ES-I3 (cell line): ENCODE measurements at regions not wholly inside any gene's neighbourhood (a gene's known extent, or its start where the extent isn't known, plus 50 kb on each side); places are given as distances from the start of the nearest gene placed in this dataset.

Experiments used
- H3K36me3 ChIP-seq: 2 replicates; pipeline ENCODE4 v1.6.1; 2013; ENCODE audit warnings: mild to moderate bottlenecking, low read length, control low read depth, moderate library complexity; ENCODE audit not compliant: insufficient read depth
- H3K4me1 ChIP-seq: 2 replicates; pipeline ENCODE4 v1.6.1; 2013; ENCODE audit warnings: mild to moderate bottlenecking, control low read depth, low read length; ENCODE audit not compliant: insufficient read depth
- H3K9ac ChIP-seq: 2 replicates; pipeline ENCODE4 v1.6.1; 2013; ENCODE audit warnings: low read depth, mild to moderate bottlenecking, low read length, moderate library complexity
- H3K9me3 ChIP-seq: 2 replicates; pipeline ENCODE4 v1.6.1; 2013; ENCODE audit warnings: mild to moderate bottlenecking, low read length, moderate library complexity; ENCODE audit not compliant: control insufficient read depth, insufficient read depth

GRCh38 chr10:108095932-108096925, 931.7 kb upstream of the SORCS1 start:
- no peaks in the 10 kb centered on the region for H3K36me3 ChIP-seq
- H3K9me3 ChIP-seq: no peaks in the 10 kb centered on the region
- H3K4me1 ChIP-seq: no peaks in the 10 kb centered on the region
- no peak overlapping the region for H3K9ac ChIP-seq

DNA sequence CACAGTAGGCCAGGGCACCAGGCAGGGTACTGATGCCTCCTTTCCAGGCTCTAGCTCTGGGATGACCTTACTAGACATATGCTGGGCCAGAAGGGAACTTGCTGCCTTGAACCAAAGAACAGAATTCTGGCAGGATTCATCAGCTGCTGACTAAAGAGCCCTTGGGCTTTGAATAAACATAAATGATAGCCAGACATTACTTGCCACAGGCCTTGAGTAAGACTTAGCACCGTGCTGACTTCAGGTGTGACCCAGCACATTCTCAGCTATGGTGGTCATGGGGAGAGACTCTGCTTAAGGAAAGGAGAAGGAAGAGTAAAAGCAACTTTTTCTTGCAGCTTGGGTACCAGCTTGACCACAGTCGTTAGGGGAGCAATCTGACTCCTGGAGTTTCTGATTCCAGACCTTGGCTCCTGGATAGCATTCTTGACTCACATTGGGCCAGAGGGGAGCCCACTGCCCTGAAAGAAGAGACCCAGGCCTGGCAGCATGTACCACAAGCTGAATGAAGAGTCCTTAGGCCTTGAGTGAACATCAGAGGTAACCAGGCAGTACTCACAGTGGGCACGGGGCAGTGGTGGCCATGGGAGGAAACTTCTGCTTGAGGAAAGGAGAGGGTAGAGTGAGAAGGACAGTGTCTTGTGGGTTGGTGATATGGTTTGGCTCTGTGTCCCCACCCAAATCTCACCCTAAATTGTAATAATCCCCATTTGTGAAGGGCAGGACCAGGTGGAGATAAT, 926.1 kb upstream of the SORCS1 start:
- Histone ChIP-seq H3K36me3 (no peaks in the 10 kb centered on the region), H3K4me1 (no peaks in the 10 kb centered on the region), H3K9ac (no peak overlapping the region), H3K9me3 (no peaks in the 10 kb centered on the region)

GRCh38 chr10:108086502-108086901, 922.0 kb upstream of the SORCS1 start:
- H3K9me3 ChIP-seq: no peaks in the 10 kb centered on the region
- H3K36me3 ChIP-seq: no peaks in the 10 kb centered on the region
- H3K4me1 ChIP-seq: no peaks in the 10 kb centered on the region; the same call in 1 of the 2 replicates

GRCh38 chr10:108082596-108082995, 918.1 kb upstream of the SORCS1 start:
- Histone ChIP-seq H3K9ac (no peak overlapping the region), H3K4me1 (no peaks in the 10 kb centered on the region; the same call in 1 of the 2 replicates), H3K9me3 (no peaks in the 10 kb centered on the region), H3K36me3 (no peaks in the 10 kb centered on the region)

More at GRCh38 chr10:108086502-108086901, 922.0 kb upstream of the SORCS1 start:
- H3K9ac ChIP-seq: no peak overlapping the region

- no peaks in the 10 kb centered on the region for H3K36me3 ChIP-seq
- H3K9me3 ChIP-seq: no peaks in the 10 kb centered on the region
- H3K9ac ChIP-seq: no peak overlapping the region
- H3K4me1 ChIP-seq: no peaks in the 10 kb centered on the region
Measured at GRCh38 chr10:108078263-108078662, 913.8 kb upstream of the SORCS1 start.

GRCh38 chr10:108072466-108072865, 908.0 kb upstream of the SORCS1 start:
- Histone ChIP-seq H3K36me3 (no peaks in the 10 kb centered on the region), H3K9ac (no peak overlapping the region), H3K4me1 (no peaks in the 10 kb centered on the region), H3K9me3 (no peaks in the 10 kb centered on the region; the same call in 1 of the 2 replicates)

DNA sequence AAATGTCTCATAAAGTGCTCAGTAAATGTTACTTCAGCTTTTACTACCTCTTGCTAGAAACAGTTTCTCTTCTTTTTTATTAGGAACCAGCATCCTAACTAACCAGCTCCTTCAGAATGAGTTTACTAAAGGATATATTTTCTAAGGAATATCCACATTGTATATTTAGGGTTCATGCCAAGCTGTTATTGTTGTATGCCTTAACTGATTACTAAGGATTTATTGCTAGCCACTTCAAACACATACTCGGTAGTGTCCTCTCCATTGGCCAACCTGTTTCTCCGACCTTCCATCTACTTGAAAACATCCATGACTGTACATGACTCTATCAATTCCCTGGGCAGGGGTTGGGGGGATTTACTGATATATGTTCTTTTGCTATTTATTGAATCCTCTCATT, 906.3 kb upstream of the SORCS1 start:
- no peak overlapping the region for H3K9ac ChIP-seq
- no peaks in the 10 kb centered on the region for H3K4me1 ChIP-seq
- H3K36me3 ChIP-seq: no peaks in the 10 kb centered on the region
- no peaks in the 10 kb centered on the region; the same call in 1 of the 2 replicates for H3K9me3 ChIP-seq

DNA sequence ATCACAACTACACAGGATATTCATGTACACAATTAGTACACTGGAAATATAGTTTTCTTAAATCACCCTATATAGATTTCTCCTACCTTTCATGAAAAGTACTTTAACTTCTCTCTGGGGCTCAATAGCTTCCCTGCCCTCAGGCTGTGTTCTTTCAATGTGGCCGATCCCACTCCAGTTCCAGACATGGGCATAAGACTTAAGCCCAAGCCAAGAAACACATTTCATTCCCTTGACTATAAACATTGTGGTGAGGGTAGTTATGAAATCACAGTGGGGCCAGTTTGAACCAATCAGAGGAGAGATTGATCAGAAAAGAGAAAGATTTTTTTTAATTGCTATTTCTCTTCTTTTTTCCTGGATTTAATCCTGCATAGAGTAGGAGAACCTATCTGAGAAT, 904.6 kb upstream of the SORCS1 start:
- Histone ChIP-seq H3K9me3 (no peaks in the 10 kb centered on the region; the same call in 1 of the 2 replicates), H3K36me3 (no peaks in the 10 kb centered on the region)

GRCh38 chr10:108064746-108065260, 900.3 kb upstream of the SORCS1 start:
- no peaks in the 10 kb centered on the region for H3K36me3 ChIP-seq
- H3K4me1 ChIP-seq: peaks cover 6% of the 10 kb centered on the region; the same call in 1 of the 2 replicates
- no peak overlapping the region for H3K9ac ChIP-seq
- H3K9me3 ChIP-seq: no peaks in the 10 kb centered on the region; the same call in 1 of the 2 replicates

More for the DNA sequence above, 904.6 kb upstream of the SORCS1 start:
- H3K4me1 ChIP-seq: no peaks in the 10 kb centered on the region
- no peak overlapping the region for H3K9ac ChIP-seq

- H3K9ac ChIP-seq: no peak overlapping the region
- no peaks in the 10 kb centered on the region for H3K36me3 ChIP-seq
- peaks cover 6% of the 10 kb centered on the region; the same call in 1 of the 2 replicates for H3K4me1 ChIP-seq
- H3K9me3 ChIP-seq: no peaks in the 10 kb centered on the region
Measured at GRCh38 chr10:108060246-108060645, 895.7 kb upstream of the SORCS1 start.

GRCh38 chr10:108055506-108055905, 891.0 kb upstream of the SORCS1 start:
- Histone ChIP-seq H3K36me3 (no peaks in the 10 kb centered on the region), H3K4me1 (peaks cover 3% of the 10 kb centered on the region; the same call in 1 of the 2 replicates), H3K9me3 (no peaks in the 10 kb centered on the region), H3K9ac (no peak overlapping the region)

DNA sequence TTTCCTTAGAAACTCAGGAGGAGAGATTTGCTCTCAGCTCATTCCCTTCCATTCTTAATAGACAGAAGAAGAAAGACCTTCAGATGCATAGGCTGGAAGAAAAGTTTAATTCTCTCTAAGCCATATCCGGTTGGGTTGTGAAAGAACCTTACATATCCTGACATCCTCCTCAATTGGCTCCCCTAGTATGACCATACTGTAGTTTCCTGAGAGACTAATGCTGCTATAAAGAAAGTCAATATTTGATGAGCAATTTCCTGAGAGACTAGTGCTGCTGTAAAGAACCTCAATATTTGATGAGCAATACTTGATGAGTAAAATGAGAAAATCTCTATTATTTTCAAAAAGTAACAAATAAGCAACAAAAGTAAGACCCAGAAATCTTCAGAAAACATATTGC, 888.5 kb upstream of the SORCS1 start:
- Histone ChIP-seq H3K9ac (no peak overlapping the region), H3K4me1 (no peaks in the 10 kb centered on the region; the same call in 1 of the 2 replicates), H3K9me3 (no peaks in the 10 kb centered on the region), H3K36me3 (no peaks in the 10 kb centered on the region)

DNA sequence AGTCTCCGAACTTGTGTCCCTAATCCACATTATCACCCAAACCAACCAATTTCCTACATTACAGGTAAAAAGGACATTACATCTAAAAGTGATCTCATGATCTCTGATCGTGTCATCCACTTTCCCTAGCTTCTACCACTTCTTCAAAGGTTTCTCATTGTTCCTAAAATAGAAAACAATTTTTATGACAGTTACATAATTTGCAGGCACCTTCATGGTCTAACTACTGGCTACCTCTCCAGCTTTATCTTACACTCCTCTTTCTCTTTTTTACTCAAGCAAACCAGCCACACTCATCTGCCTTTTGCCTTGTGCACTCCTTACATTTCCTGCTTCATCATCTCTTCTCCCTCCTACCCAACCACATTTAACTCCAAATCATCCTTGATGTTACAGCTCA, 886.7 kb upstream of the SORCS1 start:
- no peaks in the 10 kb centered on the region for H3K9me3 ChIP-seq
- H3K9ac ChIP-seq: no peak overlapping the region
- no peaks in the 10 kb centered on the region; the same call in 1 of the 2 replicates for H3K4me1 ChIP-seq
- no peaks in the 10 kb centered on the region for H3K36me3 ChIP-seq

DNA sequence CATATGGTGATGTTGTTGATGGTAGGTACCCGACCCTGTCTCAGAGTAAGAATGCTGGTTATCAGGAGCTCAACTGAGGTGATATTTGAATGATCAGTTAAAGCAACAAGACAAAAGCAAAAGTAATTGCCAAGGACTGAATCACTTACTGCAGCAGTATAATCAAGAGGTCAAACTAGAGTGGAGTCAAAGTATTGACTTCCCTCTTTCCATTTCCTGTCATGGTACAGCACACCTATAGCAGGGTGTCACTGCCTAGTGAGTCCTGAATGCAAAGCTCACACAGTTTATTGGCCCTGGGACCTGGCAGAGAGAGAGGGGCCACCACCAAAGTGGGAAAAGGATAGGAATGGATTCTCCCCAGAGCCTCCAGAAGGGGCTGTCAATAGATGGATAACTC, 886.1 kb upstream of the SORCS1 start:
- no peaks in the 10 kb centered on the region for H3K36me3 ChIP-seq
- no peak overlapping the region for H3K9ac ChIP-seq
- H3K4me1 ChIP-seq: no peaks in the 10 kb centered on the region; the same call in 1 of the 2 replicates
- no peaks in the 10 kb centered on the region for H3K9me3 ChIP-seq
